GM12892 (cell line): ENCODE measurements at regions not wholly inside any gene's neighbourhood (a gene's known extent, or its start where the extent isn't known, plus 50 kb on each side); places are given as distances from the start of the nearest gene placed in this dataset.

Experiments
- POLR2A ChIP-seq: IDR thresholded peaks from 2 replicates; pipeline ENCODE4 v1.6.1; 2011; ENCODE audit warnings: low read depth, low read length, control low read depth
- POLR2AphosphoS5 ChIP-seq: IDR thresholded peaks from 2 replicates; pipeline ENCODE4 v1.6.1; 2011; ENCODE audit warnings: low read depth, low read length, control low read depth

GRCh38 chr12:91667694-91668093 is 478.0 kb downstream of the BTG1 start:
- TF ChIP-seq POLR2AphosphoS5 = no peak
- no peak for TF ChIP-seq POLR2A
